Endodermal cell (in vitro differentiated cells): ENCODE measurements at regions not wholly inside any gene's neighbourhood (a gene's known extent, or its start where the extent isn't known, plus 50 kb on each side); places are given as distances from the start of the nearest gene placed in this dataset.

Experiments
- DNase-seq: peaks from one replicate; pipeline ENCODE4 v3.0.0-alpha.2; 2017
- H3K27ac ChIP-seq: 2 replicates; pipeline ENCODE4 v1.5.1; 2013; ENCODE audit warnings: mild to moderate bottlenecking, low read depth, low read length, moderate library complexity
- H3K27me3 ChIP-seq: 2 replicates; pipeline ENCODE4 v1.6.1; 2013; ENCODE audit warnings: mild to moderate bottlenecking, low read length, moderate library complexity; ENCODE audit not compliant: insufficient read depth, control insufficient read depth, poor library complexity, severe bottlenecking
- H3K36me3 ChIP-seq: 2 replicates; pipeline ENCODE4 v1.7.0; 2013; ENCODE audit warnings: mild to moderate bottlenecking, low read length, moderate library complexity; ENCODE audit not compliant: control insufficient read depth, insufficient read depth
- H3K4me1 ChIP-seq: one replicate; pipeline ENCODE4 v1.7.0; 2013; ENCODE audit warnings: low read length; ENCODE audit not compliant: control insufficient read depth, insufficient read depth
- H3K4me3 ChIP-seq: 2 replicates; pipeline ENCODE4 v1.5.1; 2013; ENCODE audit warnings: mild to moderate bottlenecking, low read length, moderate library complexity
- H3K9ac ChIP-seq: 2 replicates; pipeline ENCODE4 v1.6.1; 2013; ENCODE audit warnings: mild to moderate bottlenecking, low read length, moderate library complexity; ENCODE audit not compliant: poor library complexity, severe bottlenecking; ENCODE audit errors: extremely low read depth
- H3K9me3 ChIP-seq: 2 replicates; pipeline ENCODE4 v1.6.1; 2013; ENCODE audit warnings: mild to moderate bottlenecking, low read length, moderate library complexity; ENCODE audit not compliant: control insufficient read depth
- H3K27ac Mint-ChIP-seq: 2 replicates; pipeline ENCODE4 v1.8.0; 2020; ENCODE audit warnings: mixed read lengths
- H3K27me3 Mint-ChIP-seq: 2 replicates; pipeline ENCODE4 v1.8.0; 2021; ENCODE audit warnings: mild to moderate bottlenecking, mixed read lengths; ENCODE audit not compliant: insufficient read depth
- H3K36me3 Mint-ChIP-seq: 2 replicates; pipeline ENCODE4 v1.8.0; 2020; ENCODE audit warnings: low read depth, mixed read lengths
- H3K4me1 Mint-ChIP-seq: 2 replicates; pipeline ENCODE4 v1.8.0; 2020; ENCODE audit warnings: mixed read lengths
- H3K4me3 Mint-ChIP-seq: 2 replicates; pipeline ENCODE4 v1.8.0; 2020; ENCODE audit warnings: mild to moderate bottlenecking, moderate library complexity, mixed read lengths
- H3K9me3 Mint-ChIP-seq: 2 replicates; pipeline ENCODE4 v1.8.0; 2020; ENCODE audit warnings: mild to moderate bottlenecking, mixed read lengths
- CTCF ChIP-seq: fragments of 200-600 bp; sonication (generic); conservative IDR thresholded peaks from 2 replicates; pipeline ENCODE4 v1.5.0; 2021; ENCODE audit warnings: antibody characterized with exemption, mild to moderate bottlenecking
- WGBS, 2 experiments: methylation state at CpG; one replicate each; pipeline versions ENCODE4 v1.1.5 to v1.1.7; 2013; ENCODE audit warnings: missing lambda C conversion rate in 2 of 2, mixed read lengths in 1 of 2; ENCODE audit not compliant: insufficient coverage in 1 of 2, insufficient read length in 1 of 2; 5-methylcytosine and 5-hydroxymethylcytosine counted together

DNA sequence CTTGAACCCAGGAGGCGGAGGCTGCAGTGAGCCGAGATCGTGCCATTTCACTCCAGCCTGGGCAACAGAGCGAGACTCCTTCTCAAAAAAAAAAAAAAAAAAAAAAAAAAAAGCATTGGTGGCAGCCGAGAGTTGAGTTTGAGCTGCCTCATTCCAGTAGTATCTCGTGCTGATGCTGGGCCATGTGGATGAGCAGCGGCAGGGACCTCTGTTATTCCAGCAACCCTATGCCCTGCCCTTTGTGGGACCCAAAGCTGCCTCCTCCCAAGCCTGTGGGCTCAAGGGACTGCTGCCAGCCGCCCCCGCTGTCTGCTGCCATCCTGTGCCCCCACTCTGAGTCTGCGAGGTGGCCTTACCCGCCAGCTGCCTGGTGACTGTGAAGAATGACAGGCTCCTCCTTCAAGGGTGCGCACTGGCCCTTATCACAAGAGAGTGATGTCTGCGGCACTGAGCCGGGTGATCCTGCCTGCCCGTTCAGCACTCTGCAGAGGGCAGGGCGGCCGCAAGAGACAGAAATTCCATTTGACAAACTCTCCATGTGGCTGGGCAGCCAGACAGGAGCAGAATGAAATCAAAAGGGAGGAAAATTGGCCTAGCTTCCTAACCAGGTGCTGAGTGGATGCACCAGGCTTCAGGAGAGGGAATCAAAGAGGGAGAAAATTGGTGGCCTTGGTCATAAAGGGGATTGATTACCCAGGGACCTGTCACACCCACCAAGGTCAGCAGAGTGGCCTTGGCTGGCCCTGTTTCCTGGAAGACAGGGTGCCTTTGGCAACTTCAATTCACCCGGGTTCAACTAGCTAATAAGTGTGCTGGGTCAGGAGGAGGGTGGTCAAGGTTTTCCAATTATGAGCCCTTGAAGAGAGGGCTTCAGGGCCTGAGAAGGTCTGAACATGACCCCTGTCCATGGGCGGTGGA, 65.3 kb upstream of the ZMIZ1 start:
- H3K27me3 ChIP-seq, result no peaks in the 10 kb centered on the region
- H3K4me3 Mint-ChIP-seq, result no peak overlapping the region
- no peak overlapping the region for H3K4me3 ChIP-seq
- peaks cover 2% of the 10 kb centered on the region for H3K27me3 Mint-ChIP-seq
- WGBS, 2 experiments, result 92 to 93% methylated on average over 10 to 19 of the region's 19 CpGs
- no peak overlapping the region for H3K9ac ChIP-seq
- no peaks in the 10 kb centered on the region for H3K36me3 ChIP-seq
- no peaks in the 10 kb centered on the region for H3K4me1 ChIP-seq
- no peaks in the 10 kb centered on the region for H3K9me3 Mint-ChIP-seq
- H3K9me3 ChIP-seq, result no peaks in the 10 kb centered on the region
- H3K4me1 Mint-ChIP-seq, result peaks cover 6% of the 10 kb centered on the region
- no peak for TF ChIP-seq CTCF
- H3K27ac Mint-ChIP-seq, result no peak overlapping the region
- H3K27ac ChIP-seq, result no peak overlapping the region
- H3K36me3 Mint-ChIP-seq, result no peaks in the 10 kb centered on the region
- DNase-seq, result no peak

GRCh38 chr10:79004311-79004710, 64.5 kb upstream of the ZMIZ1 start:
- 96 to 98% methylated on average over 5 of the region's 5 CpGs for WGBS, 2 experiments
- peaks cover 2% of the 10 kb centered on the region for H3K27me3 Mint-ChIP-seq
- Histone ChIP-seq H3K27ac (no peak overlapping the region), H3K9me3 (no peaks in the 10 kb centered on the region), H3K4me3 (no peak overlapping the region), H3K4me1 (no peaks in the 10 kb centered on the region), H3K36me3 (no peaks in the 10 kb centered on the region), H3K27me3 (no peaks in the 10 kb centered on the region), H3K9ac (no peak overlapping the region)
- H3K4me1 Mint-ChIP-seq, result peaks cover 11% of the 10 kb centered on the region
- no peak overlapping the region for H3K27ac Mint-ChIP-seq
- no peaks in the 10 kb centered on the region for H3K36me3 Mint-ChIP-seq
- H3K9me3 Mint-ChIP-seq, result no peaks in the 10 kb centered on the region
- H3K4me3 Mint-ChIP-seq, result no peak overlapping the region
- no peak for TF ChIP-seq CTCF
- DNase-seq, result no peak

- H3K4me3 ChIP-seq, result no peak overlapping the region
- TF ChIP-seq CTCF, result no peak
- no peaks in the 10 kb centered on the region for H3K9me3 ChIP-seq
- H3K4me1 ChIP-seq, result no peaks in the 10 kb centered on the region
- no peak overlapping the region for H3K27ac ChIP-seq
- Mint-ChIP-seq H3K27me3 (peaks cover 2% of the 10 kb centered on the region), H3K4me3 (no peak overlapping the region), H3K27ac (no peak overlapping the region), H3K36me3 (no peaks in the 10 kb centered on the region), H3K9me3 (no peaks in the 10 kb centered on the region), H3K4me1 (peaks cover 12% of the 10 kb centered on the region)
- WGBS, 2 experiments, result 86 to 96% methylated on average over 5 to 11 of the region's 11 CpGs
- no peaks in the 10 kb centered on the region for H3K27me3 ChIP-seq
- DNase-seq, result no peak
- no peaks in the 10 kb centered on the region for H3K36me3 ChIP-seq
- no peak overlapping the region for H3K9ac ChIP-seq
Measured at GRCh38 chr10:79005126-79005810, 63.5 kb upstream of the ZMIZ1 start.
